Gastrocnemius medialis (tissue), 4 donors: ENCODE measurements at regions not wholly inside any gene's neighbourhood (a gene's known extent, or its start where the extent isn't known, plus 50 kb on each side); places are given as distances from the start of the nearest gene placed in this dataset.

Experiments used
- CTCF ChIP-seq, 5 experiments: fragments of 450-650 bp in 3 of 5; fragments of 200-600 bp in 2 of 5; sonication (generic) in 2 of 5; IDR thresholded peaks in 4 of 5; conservative IDR thresholded peaks in 1 of 5; 1 replicate in 4 of 5; 2 replicates in 1 of 5; pipeline ENCODE4 v1.5.1; 2016 to 2019; ENCODE audit warnings: antibody characterized with exemption in 5 of 5, mild to moderate bottlenecking in 3 of 5, moderate library complexity in 3 of 5
- POLR2A ChIP-seq, 2 donors: fragments of 450-650 bp; IDR thresholded peaks; one replicate each; pipeline ENCODE4 v1.6.1; 2017; ENCODE audit warnings: antibody characterized with exemption in 2 of 2, mild to moderate bottlenecking in 2 of 2, moderate library complexity in 2 of 2

- TF ChIP-seq CTCF (IDR thresholded peaks at IDR 0.05 in 4 of 5, conservative IDR thresholded peaks at IDR 0.05 in 1 of 5) (no peak), POLR2A (IDR thresholded peaks at IDR 0.05) (no peak)
Measured at GRCh38 chr13:71254384-71254783, 612.6 kb downstream of the DACH1 start.
